ENCODE measurements at regions not wholly inside any gene's neighbourhood (a gene's known extent, or its start where the extent isn't known, plus 50 kb on each side); places are given as distances from the start of the nearest gene placed in this dataset.
"Not testable (repeated sequence)": the region's sequence is repeated elsewhere in the genome, so short reads cannot be mapped to it uniquely, and the experiment has no call there.

DNA sequence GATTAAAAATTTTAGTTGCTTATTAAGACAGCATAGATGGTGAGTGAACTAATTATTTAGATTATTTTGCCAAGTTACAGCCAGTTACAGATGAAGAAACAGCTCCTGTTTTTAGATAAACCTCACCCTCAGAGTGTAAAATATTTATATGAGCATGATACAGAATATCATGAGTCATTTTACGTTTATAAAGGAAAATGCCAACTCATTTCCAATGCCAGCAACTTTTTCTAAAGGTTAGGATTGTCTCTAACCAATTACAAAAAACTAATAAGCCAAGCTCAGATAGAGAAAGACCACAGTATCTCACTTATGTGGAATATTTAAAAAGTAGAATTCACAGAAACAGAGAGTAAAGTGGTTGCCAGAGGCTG is 590.1 kb downstream of the LTN1 start:
- DNase-seq (ENCODE audit: low spot score in 2 of 2) (no peak), ATAC-seq (no peak)
- no peaks in the 10 kb centered on the region for H3K36me3 Mint-ChIP-seq
- peaks cover 3 to 8% of the 10 kb centered on the region in 2 donors for H3K9me3 Mint-ChIP-seq
- H3K27ac Mint-ChIP-seq, result no peak overlapping the region

DNA sequence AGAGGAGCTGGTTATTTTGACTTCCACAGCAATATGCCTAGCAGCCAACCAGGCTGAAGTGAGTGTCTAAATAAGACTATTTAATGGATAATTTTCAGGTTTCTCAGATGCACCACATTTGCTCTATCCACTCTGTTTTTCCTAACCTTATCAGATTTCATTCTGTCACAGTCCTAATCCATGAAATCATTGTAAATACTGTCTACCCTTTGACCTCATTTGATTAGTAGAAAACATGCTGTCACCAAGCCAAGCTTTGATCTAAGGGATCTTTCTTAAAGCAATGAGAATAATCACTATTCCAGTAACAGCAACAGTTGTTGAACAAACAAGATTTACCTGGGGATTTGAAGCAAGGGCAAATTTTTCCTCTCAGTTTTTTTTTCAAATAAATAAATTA is 595.6 kb downstream of the LTN1 start:
- H3K9me3 Mint-ChIP-seq, result peaks cover 11 to 14% of the 10 kb centered on the region in 2 donors
- DNase-seq (ENCODE audit: low spot score in 2 of 2), result no peak
- H3K36me3 Mint-ChIP-seq, result no peaks in the 10 kb centered on the region
- no peak for ATAC-seq
- no peak overlapping the region for H3K27ac Mint-ChIP-seq

DNA sequence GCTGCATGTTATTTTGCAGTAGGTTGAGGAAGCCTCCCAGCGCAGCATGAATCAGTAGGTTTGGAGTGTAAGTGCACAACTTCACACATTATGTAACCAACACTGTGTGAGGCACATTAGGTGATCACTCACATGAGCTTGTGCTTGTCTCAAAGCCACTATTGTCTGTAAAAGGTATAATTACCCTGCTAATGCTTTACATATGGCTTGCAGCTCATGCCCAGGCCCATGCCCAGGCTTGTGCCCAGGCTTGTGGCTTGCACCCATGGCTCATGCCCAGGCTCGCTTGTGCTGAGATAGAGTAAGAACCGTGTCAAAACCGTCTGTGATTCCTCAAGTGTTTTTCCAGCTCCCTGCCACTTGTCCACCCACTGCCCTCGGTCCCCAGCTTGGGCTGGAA is 596.3 kb downstream of the LTN1 start:
- ATAC-seq, result no peak
- no peak for DNase-seq (ENCODE audit: low spot score in 2 of 2)
- no peaks in the 10 kb centered on the region for H3K36me3 Mint-ChIP-seq
- peaks cover 11 to 14% of the 10 kb centered on the region in 2 donors for H3K9me3 Mint-ChIP-seq
- H3K27ac Mint-ChIP-seq, result no peak overlapping the region

DNA sequence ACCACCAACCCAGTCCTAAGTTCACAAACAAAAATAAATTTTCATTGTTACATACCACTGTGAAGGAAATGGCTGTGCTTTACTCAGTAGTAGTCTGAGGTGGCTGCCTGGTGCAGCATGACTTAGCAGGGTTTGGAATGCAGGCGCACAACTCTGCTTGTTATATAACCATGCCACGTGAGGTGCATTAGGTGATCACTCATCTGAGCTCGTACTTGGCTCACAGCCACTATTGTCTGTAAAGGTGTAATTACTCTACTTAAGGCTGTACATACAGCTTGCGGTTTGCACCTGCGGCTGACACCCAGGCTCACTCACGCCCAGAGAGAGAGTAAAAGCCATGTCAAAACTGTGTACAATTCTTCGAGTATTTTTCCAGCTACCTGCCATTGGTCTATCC is 599.4 kb downstream of the LTN1 start:
- no peak for ATAC-seq
- no peaks in the 10 kb centered on the region for H3K36me3 Mint-ChIP-seq
- DNase-seq (ENCODE audit: low spot score in 2 of 2), result no peak
- no peak overlapping the region for H3K27ac Mint-ChIP-seq
- H3K9me3 Mint-ChIP-seq, result peaks cover 9 to 11% of the 10 kb centered on the region in 2 donors

DNA sequence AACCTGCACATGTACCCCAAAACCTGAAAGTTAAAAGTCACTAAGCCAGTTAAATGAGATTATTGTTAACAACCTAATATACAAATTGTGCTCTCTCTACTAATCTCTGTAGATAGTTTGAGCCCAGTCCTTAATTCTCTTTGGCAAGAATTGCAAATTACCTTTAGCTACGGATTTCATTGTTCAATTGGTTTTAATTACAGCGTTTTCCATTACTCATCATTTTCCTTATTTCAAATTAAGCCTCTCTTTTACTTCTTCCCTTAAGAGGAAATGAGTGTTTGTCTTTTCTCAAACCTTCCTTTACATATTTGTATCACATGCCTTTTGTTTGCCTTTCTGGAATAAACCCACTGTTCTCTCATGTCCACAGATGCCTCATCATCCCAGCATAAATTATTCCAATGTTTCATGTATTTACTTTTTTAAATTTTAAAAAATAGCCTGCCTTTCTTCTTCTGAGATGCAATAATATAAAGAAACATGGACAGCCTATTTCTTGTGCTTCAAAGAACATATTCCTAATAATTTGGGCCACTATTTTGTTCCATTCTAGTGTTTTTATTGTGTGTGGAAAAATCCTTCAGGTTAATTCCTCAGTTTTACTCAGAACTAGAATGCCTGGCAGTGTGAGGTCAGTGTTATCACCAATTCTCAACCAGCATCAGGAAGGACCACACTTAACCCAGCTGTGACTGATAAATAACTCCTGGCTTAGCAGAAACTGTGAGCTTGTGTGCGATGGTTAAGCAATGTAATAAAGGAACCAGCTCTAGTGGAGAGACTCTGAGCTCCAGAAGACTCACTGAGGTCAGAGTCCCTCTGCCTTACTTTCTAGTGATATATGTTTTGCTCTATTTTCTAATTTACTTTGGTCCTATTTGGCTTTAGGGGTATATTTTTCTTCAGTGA is 600.5 kb downstream of the LTN1 start:
- ATAC-seq (no peak), DNase-seq (ENCODE audit: low spot score in 2 of 2) (no peak)
- Mint-ChIP-seq H3K36me3 (no peaks in the 10 kb centered on the region), H3K27ac (no peak overlapping the region), H3K9me3 (peaks cover 5 to 7% of the 10 kb centered on the region in 2 donors)

DNA sequence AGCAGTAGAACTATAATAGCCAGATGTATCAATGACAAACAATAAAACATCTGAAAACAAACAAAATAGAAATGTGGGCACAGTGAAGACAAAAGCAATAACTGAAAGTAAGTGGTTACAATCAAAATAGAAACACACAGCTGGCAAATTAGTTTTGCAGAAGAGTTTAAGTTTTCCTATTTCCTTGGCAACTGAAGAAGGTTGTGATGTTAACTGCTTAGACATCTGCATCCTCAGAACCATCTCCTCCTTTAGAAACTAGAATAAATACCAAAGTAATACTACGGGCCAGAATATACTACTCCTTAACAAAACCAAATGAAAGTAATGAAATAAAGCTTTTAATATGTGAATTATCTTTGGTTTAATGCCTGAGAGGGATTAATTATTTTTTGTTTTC is 605.5 kb downstream of the LTN1 start:
- Mint-ChIP-seq H3K36me3 (no peaks in the 10 kb centered on the region), H3K27ac (no peak overlapping the region), H3K9me3 (peaks cover 0 to 4% of the 10 kb centered on the region in 2 donors)
- DNase-seq (ENCODE audit: low spot score in 2 of 2), result no peak
- ATAC-seq, result no peak

DNA sequence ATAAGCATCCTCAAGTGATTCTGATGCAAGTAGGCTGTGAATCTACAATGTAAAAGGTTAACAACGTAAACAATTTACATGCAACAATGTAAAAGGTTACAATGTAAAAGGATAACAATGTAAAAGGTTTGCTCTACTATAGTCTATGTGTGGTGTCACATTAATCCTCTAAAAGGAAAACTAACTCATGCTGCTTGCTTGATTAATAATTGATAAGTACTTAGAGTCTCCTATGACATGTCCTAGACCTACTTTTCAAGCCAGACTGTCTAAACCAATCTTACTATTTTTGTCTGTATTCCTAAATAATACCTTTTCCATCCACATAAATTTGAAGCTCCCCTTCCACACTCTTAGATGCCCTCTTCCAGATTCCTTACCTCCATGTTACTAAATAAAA is 606.8 kb downstream of the LTN1 start:
- Mint-ChIP-seq H3K9me3 (peaks cover 0 to 4% of the 10 kb centered on the region in 2 donors), H3K36me3 (no peaks in the 10 kb centered on the region), H3K27ac (no peak overlapping the region)
- ATAC-seq, result no peak
- no peak for DNase-seq (ENCODE audit: low spot score in 2 of 2)

DNA sequence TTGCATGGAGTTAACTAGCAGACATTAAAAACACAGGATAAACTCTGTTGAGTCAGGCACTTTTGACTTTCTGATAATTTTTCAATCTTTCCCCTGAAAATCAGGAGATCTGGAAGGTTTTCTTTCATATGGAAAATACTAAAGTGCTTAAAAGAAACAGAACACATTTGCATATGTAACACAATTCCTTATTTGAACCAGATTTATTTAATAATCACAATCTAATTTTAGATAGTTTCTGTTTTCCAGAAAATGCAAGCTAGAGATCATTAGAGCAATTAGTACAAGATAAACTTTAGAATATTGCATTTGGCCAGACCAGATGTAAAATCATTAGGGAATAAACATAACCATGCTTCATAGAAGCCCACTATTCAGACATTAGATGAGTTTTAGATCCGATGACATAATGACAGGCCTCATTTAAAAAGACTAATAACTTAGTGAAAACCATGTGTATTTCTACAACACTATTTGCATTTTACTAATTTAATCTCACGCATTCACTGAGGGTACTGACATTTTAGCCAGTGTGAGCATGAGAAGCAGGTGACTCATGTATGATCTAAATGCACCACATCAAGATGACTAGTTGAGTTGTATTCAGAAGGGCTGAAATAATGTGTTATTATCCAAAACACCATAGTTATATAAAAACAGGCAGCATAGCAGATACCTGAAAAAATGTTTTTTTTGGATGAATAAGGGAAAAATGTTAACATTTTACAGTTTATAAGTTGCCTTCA is 611.5 kb downstream of the LTN1 start:
- ATAC-seq; H3K9me3 Mint-ChIP-seq; DNase-seq (ENCODE audit: low spot score in 2 of 2): not testable (repeated sequence)

DNA sequence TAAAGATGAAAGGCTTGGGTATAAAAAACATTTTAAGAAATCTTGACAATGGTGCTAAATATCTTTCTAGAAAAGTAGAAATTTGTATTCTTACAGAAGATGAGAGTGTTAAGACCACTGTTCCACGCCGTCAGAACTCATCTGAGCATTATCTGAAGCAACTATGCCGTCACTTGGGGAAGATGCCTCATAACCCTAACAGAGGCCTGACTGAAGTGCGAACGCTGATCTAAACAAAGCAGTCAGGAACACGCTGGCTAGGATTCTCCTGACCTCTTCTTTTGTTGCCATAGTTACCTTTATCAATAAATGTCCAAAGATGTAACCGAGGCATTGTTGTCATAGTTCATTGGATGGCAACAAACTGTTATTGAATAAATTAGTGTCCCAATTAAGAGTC is 612.4 kb downstream of the LTN1 start:
- no peak overlapping the region for H3K27ac Mint-ChIP-seq
- DNase-seq (ENCODE audit: low spot score in 2 of 2) (no peak), ATAC-seq (no peak)
- H3K9me3 Mint-ChIP-seq, result peaks cover 4 to 5% of the 10 kb centered on the region in 2 donors
- peaks cover 0 to 5% of the 10 kb centered on the region in 2 donors for H3K36me3 Mint-ChIP-seq

More for the DNA sequence above, 611.5 kb downstream of the LTN1 start:
- H3K36me3 Mint-ChIP-seq, H3K27ac Mint-ChIP-seq: not testable (repeated sequence)

DNA sequence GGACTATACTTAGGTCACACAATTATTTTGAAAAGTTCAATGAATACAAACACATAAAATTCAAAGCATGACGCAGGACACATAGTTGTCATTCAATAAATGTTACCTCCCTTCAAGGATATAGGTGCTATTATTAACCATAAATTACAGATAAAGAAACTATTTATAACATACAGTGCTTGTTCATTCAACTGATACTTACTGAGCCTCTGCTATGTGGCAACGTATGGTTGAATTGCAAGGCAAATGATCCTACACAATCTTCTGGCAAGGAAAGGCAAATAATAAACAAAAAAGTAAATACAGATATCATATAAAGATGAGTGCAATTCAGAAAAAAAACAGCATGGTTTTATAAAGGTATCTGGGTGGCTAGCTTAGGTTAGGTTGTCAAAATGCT is 614.7 kb downstream of the LTN1 start:
- DNase-seq (ENCODE audit: low spot score in 2 of 2) (no peak), ATAC-seq (no peak)
- peaks cover 0 to 15% of the 10 kb centered on the region in 2 donors for H3K9me3 Mint-ChIP-seq
- peaks cover 0 to 15% of the 10 kb centered on the region in 2 donors for H3K36me3 Mint-ChIP-seq
- H3K27ac Mint-ChIP-seq, result no peak overlapping the region

DNA sequence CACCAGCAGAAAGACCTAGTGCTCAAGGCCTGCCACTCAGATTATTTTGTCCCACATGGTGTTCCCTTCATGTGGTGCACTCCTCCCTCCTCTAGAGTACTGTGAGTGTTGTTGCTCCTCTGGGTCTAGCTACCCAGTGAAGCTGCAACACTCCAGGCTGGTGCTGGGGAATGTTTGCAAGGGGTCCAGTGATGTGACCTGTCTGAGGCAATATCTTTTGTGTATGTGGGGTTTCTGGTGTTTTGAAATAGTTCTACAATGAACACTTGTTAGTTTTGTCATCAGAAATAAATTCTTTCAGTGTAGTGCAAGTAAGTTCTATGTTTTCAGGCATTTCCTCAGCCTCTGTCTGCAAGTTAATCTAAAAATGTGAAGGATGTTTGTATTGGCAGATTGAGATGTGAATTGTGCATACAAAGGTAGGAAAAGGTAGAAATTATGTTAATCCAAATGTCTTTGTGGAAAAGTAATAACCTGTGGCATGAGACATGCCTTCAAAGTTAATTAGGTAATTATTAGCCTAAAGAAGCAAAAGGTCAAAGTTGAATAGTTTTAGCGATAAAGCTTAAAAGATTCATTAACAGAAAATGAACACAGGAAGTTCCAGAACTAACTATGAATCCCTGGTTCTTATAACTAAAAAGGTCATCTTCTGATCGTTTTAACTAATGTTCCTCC is 616.8 kb downstream of the LTN1 start:
- ATAC-seq (no peak), DNase-seq (ENCODE audit: low spot score in 2 of 2) (no peak)
- Mint-ChIP-seq H3K9me3 (peaks cover 6 to 24% of the 10 kb centered on the region in 2 donors), H3K36me3 (peaks cover 0 to 15% of the 10 kb centered on the region in 2 donors), H3K27ac (no peak overlapping the region)

DNA sequence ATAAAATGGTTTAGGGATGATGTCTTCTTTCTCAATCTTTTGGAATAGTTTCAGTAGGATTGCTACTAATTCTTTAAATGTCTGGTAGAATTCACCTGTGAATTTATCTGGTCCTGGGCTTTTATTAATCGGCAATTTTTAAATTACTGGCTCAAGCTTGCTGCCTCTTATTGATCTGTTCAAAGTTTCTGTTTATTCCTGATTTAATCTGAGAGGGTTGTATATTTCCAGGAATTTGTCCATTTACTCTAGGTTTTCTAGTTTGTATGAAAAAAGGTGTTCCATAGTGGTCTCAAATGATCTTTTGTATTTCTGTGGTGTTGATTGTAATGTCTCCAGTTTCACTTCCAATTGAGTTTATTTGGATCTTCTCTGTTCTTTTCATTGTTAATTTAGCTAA is 617.8 kb downstream of the LTN1 start:
- H3K9me3 Mint-ChIP-seq, result peaks cover 6 to 28% of the 10 kb centered on the region in 2 donors
- H3K27ac Mint-ChIP-seq, result no peak overlapping the region
- no peak for DNase-seq (ENCODE audit: low spot score in 2 of 2)
- peaks cover 0 to 18% of the 10 kb centered on the region in 2 donors for H3K36me3 Mint-ChIP-seq
- ATAC-seq, result no peak

DNA sequence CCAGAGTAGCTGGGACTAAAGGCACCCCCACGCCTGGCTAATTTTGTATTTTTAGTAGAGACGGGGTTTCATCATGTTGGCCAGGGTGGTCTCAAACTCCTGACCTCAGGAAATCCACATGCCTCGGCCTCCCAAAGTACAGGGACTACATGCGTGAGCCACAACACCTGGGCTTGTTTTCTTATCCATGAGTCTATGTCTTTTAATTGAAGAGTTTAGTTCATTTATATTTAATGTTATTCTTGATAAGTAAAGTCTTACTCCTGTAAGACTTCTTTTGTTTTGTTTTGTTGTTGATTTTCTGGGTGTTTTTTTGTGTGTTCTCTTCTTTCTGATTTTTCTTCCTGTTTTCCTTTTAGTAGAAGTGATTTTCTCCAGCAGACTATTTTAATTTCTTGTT is 621.0 kb downstream of the LTN1 start:
- Mint-ChIP-seq H3K36me3 (peaks cover 0 to 25% of the 10 kb centered on the region in 2 donors), H3K9me3 (peaks cover 6 to 29% of the 10 kb centered on the region in 2 donors), H3K27ac (no peak overlapping the region)
- ATAC-seq (no peak), DNase-seq (ENCODE audit: low spot score in 2 of 2) (no peak)

DNA sequence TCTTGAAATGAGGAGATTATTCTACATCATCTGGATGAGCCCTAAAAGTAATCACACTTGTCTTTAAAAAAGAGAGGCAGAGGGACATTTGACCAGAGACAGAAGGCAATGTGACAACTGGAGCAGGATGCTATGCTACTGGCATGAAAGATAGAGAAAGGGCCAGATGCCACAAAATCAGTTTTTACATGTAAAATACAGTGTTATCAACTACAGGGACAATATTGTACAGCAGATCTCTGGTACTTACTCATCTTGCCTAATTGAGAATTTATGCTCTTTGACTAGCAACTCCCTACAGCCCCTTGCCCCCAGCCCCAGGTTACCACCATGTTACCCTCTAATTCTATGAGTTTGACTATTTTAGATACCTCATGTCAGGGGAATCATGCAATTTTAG is 633.4 kb downstream of the LTN1 start:
- no peaks in the 10 kb centered on the region for H3K9me3 Mint-ChIP-seq
- no peak overlapping the region for H3K27ac Mint-ChIP-seq
- no peaks in the 10 kb centered on the region for H3K36me3 Mint-ChIP-seq
- DNase-seq (ENCODE audit: low spot score in 2 of 2), result no peak
- no peak for ATAC-seq

DNA sequence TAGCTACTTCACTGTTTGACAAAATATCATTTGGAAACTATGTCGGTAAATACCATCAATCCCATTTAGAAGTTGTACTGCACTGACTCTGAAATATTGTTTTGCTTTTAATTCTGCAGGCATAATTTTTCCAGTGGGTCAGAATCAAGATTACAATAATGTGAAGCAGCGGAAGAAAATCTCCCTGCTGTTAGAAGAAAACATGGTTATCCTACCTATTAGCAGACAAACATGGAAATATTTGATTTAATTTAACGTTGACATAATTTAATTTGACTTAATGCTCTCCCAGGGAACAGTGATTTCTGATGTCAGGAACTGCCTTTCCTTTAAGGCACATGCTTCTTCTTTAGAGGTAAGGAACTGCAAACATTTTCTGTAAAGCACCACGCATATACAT is 634.0 kb downstream of the LTN1 start:
- no peak overlapping the region for H3K27ac Mint-ChIP-seq
- H3K36me3 Mint-ChIP-seq, result no peaks in the 10 kb centered on the region
- DNase-seq (ENCODE audit: low spot score in 2 of 2) (no peak), ATAC-seq (no peak)
- H3K9me3 Mint-ChIP-seq, result no peaks in the 10 kb centered on the region

DNA sequence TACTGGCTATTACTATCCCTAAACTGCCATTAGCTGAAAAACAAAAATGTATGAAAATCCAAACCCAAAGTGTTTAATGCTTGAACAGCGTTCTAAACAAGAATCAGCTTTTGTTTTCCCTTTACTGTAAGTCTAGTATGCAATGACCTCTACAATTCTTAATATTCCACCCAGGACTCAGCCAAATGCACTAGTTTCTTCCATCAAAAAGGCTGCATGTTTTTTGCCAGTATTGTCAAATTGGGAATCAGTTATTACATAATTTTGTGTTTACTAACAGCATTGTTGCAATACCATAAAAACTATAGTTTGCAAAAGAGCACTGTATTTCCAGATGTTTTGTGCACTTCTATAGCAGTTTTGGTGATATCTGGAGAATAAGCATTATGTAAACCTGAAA is 634.5 kb downstream of the LTN1 start:
- Mint-ChIP-seq H3K27ac (no peak overlapping the region), H3K9me3 (no peaks in the 10 kb centered on the region), H3K36me3 (no peaks in the 10 kb centered on the region)
- ATAC-seq, result no peak
- DNase-seq (ENCODE audit: low spot score in 2 of 2), result no peak

DNA sequence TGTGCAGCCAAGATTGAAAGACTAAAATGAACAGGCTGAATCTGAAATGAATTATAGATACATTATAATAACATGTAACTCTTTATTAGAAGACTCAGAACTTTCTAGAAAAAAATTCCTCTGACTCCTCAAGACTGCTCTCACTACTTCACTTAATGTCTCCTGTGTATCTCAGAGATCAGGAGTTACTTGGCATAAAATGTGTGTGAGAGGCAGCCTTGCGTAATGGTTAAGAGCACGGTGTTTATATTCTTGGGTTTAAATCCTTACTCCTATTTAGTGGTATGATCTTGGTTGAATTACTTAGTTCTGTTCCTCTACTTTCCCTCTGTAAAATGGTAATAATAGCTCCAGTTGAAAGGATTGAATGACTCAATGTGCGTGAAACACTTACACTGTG is 634.9 kb downstream of the LTN1 start:
- ATAC-seq (no peak), DNase-seq (ENCODE audit: low spot score in 2 of 2) (no peak)
- Mint-ChIP-seq H3K36me3 (no peaks in the 10 kb centered on the region), H3K27ac (no peak overlapping the region), H3K9me3 (no peaks in the 10 kb centered on the region)

Data from activated naive CD4-positive, alpha-beta T cell treated with anti-CD3 and anti-CD28 coated beads, Interleukin-2, amount 50 U/mL, for 72 hours (primary cell).